GM23338 (cell line): ENCODE measurements at regions not wholly inside any gene's neighbourhood (a gene's known extent, or its start where the extent isn't known, plus 50 kb on each side); places are given as distances from the start of the nearest gene placed in this dataset.

Experiments used
- ATAC-seq: fragments of 200-7000 bp; cut with Tn5 transposase; 3 replicates; pipeline ENCODE4 v1.9.1; 2020
- DNase-seq: peaks from one replicate; pipeline ENCODE4 v3.0.0-alpha.2; 2015; ENCODE audit warnings: low spot score
- H2AFZ ChIP-seq: fragments of 200-600 bp; sonication (generic); 2 replicates; pipeline ENCODE4 v1.8.0; 2016; ENCODE audit warnings: antibody characterized with exemption, mild to moderate bottlenecking, moderate library complexity
- H3F3A ChIP-seq: fragments of 200-600 bp; sonication (generic); replicated peaks from 2 replicates; pipeline ENCODE4 v1.8.0; 2017; ENCODE audit warnings: antibody characterized with exemption, mixed run types, low read depth
- H3K27ac ChIP-seq: fragments of 200-600 bp; sonication (generic); 2 replicates; pipeline ENCODE4 v1.6.1; 2016; ENCODE audit warnings: low read depth
- H3K27me3 ChIP-seq: fragments of 200-600 bp; sonication (generic); 2 replicates; pipeline ENCODE4 v1.8.0; 2016; ENCODE audit warnings: mild to moderate bottlenecking, mixed run types, moderate library complexity; ENCODE audit not compliant: insufficient read depth
- H3K36me3 ChIP-seq: fragments of 200-600 bp; sonication (generic); 2 replicates; pipeline ENCODE4 v1.8.0; 2016; ENCODE audit warnings: mild to moderate bottlenecking; ENCODE audit not compliant: insufficient read depth
- H3K4me1 ChIP-seq: fragments of 200-600 bp; sonication (generic); 2 replicates; pipeline ENCODE4 v1.8.0; 2016; ENCODE audit warnings: mild to moderate bottlenecking, moderate library complexity; ENCODE audit not compliant: insufficient read depth
- H3K4me2 ChIP-seq: fragments of 200-600 bp; sonication (generic); 2 replicates; pipeline ENCODE4 v1.7.1; 2017; ENCODE audit warnings: mixed run types
- H3K4me3 ChIP-seq: fragments of 200-600 bp; sonication (generic); 2 replicates; pipeline ENCODE4 v1.6.1; 2016; ENCODE audit warnings: mixed run types
- H3K79me2 ChIP-seq: fragments of 200-600 bp; sonication (generic); replicated peaks from 2 replicates; pipeline ENCODE4 v1.8.0; 2017; ENCODE audit warnings: mild to moderate bottlenecking; ENCODE audit not compliant: insufficient read depth
- H3K9me2 ChIP-seq: fragments of 200-600 bp; sonication (generic); 2 replicates; pipeline ENCODE4 v1.8.0; 2017; ENCODE audit not compliant: insufficient read depth
- H4K20me1 ChIP-seq: fragments of 200-600 bp; sonication (generic); replicated peaks from 2 replicates; pipeline ENCODE4 v1.8.0; 2017; ENCODE audit warnings: mild to moderate bottlenecking; ENCODE audit not compliant: insufficient read depth
- H3K27ac Mint-ChIP-seq: 2 replicates; pipeline ENCODE4 v1.8.0; 2020; ENCODE audit warnings: inconsistent platforms, mild to moderate bottlenecking, moderate library complexity, mixed read lengths
- H3K27me3 Mint-ChIP-seq: 3 replicates; pipeline ENCODE4 v1.8.0; 2022; ENCODE audit warnings: low read depth, mild to moderate bottlenecking, moderate library complexity, mixed read lengths, inconsistent platforms; ENCODE audit not compliant: insufficient read depth, poor library complexity
- H3K36me3 Mint-ChIP-seq: 3 replicates; pipeline ENCODE4 v1.8.0; 2021; ENCODE audit warnings: low read depth, mild to moderate bottlenecking, inconsistent platforms, moderate library complexity, mixed read lengths
- H3K4me1 Mint-ChIP-seq: 3 replicates; pipeline ENCODE4 v1.8.0; 2020; ENCODE audit warnings: mild to moderate bottlenecking, inconsistent platforms, mixed read lengths
- H3K4me3 Mint-ChIP-seq: 3 replicates; pipeline ENCODE4 v1.8.0; 2021; ENCODE audit warnings: moderate library complexity, mild to moderate bottlenecking, inconsistent platforms, mixed read lengths
- H3K9me3 Mint-ChIP-seq: 3 replicates; pipeline ENCODE4 v1.8.0; 2020; ENCODE audit warnings: moderate library complexity, mild to moderate bottlenecking, inconsistent platforms, mixed read lengths
- CREB1 ChIP-seq: fragments of 250-450 bp; sonication (Bioruptor Pico); IDR thresholded peaks from 2 replicates; pipeline ENCODE4 v1.5.0; 2020; ENCODE audit warnings: low read depth, mild to moderate bottlenecking, moderate library complexity
- CTCF ChIP-seq, 2 experiments: fragments of 200-600 bp in 1 of 2; sonication (generic) in 1 of 2; conservative IDR thresholded peaks; 2 replicates each; pipeline versions ENCODE4 v1.5.1 to v1.6.1; 2016 to 2017; ENCODE audit warnings: antibody characterized with exemption in 2 of 2, low read depth in 2 of 2, mild to moderate bottlenecking in 2 of 2, moderate library complexity in 1 of 2
- EZH2 ChIP-seq: fragments of 200-600 bp; sonication (generic); IDR thresholded peaks from one replicate; pipeline ENCODE4 v1.8.0; 2017; ENCODE audit warnings: antibody characterized with exemption, mild to moderate bottlenecking, low read depth; ENCODE audit not compliant: unreplicated experiment
- EZH2phosphoT487 ChIP-seq: fragments of 200-600 bp; sonication (generic); IDR thresholded peaks from one replicate; pipeline ENCODE4 v1.8.1; 2018; ENCODE audit warnings: antibody characterized with exemption; ENCODE audit not compliant: unreplicated experiment
- JUNB ChIP-seq: IDR thresholded peaks from one replicate; pipeline ENCODE4 v1.6.1; 2016; ENCODE audit warnings: antibody characterized with exemption; ENCODE audit not compliant: unreplicated experiment
- NANOG ChIP-seq: IDR thresholded peaks from 2 replicates; pipeline ENCODE4 v1.6.1; 2016; ENCODE audit warnings: antibody characterized with exemption, borderline replicate concordance
- POLR2AphosphoS5 ChIP-seq: IDR thresholded peaks from 2 replicates; pipeline ENCODE4 v1.6.1; 2016; ENCODE audit warnings: antibody characterized with exemption, low read depth
- STAT1 ChIP-seq: IDR thresholded peaks from one replicate; pipeline ENCODE4 v1.6.1; 2016; ENCODE audit warnings: antibody characterized with exemption; ENCODE audit not compliant: unreplicated experiment
- ZNF114 ChIP-seq: fragments of 250-450 bp; sonication (Bioruptor Pico); IDR thresholded peaks from 2 replicates; pipeline ENCODE4 v1.5.0; 2020; ENCODE audit warnings: mild to moderate bottlenecking, moderate library complexity
- ZNF331 ChIP-seq: fragments of 250-450 bp; sonication (Bioruptor Pico); IDR thresholded peaks from 2 replicates; pipeline ENCODE4 v1.5.0; 2020; ENCODE audit warnings: low read depth, mild to moderate bottlenecking, moderate library complexity
- ZNF462 ChIP-seq: fragments of 250-450 bp; sonication (Bioruptor Pico); IDR thresholded peaks from 2 replicates; pipeline ENCODE4 v1.5.0; 2020; ENCODE audit warnings: mild to moderate bottlenecking, moderate library complexity

- Histone ChIP-seq H2AFZ (no peak overlapping the region), H3K27me3 (no peaks in the 10 kb centered on the region), H3K27ac (no peak overlapping the region), H3K36me3 (no peaks in the 10 kb centered on the region; the same call in 1 of the 2 replicates), H3K9me2 (no peaks in the 10 kb centered on the region), H3K4me3 (no peak overlapping the region), H3F3A (no peaks in the 10 kb centered on the region), H3K79me2 (no peaks in the 10 kb centered on the region), H3K4me1 (no peaks in the 10 kb centered on the region), H3K4me2 (no peak overlapping the region), H4K20me1 (no peaks in the 10 kb centered on the region)
- Mint-ChIP-seq H3K36me3 (peaks cover 4% of the 10 kb centered on the region; the same call in 2 of the 3 replicates), H3K27me3 (peaks cover 9% of the 10 kb centered on the region), H3K4me1 (no peaks in the 10 kb centered on the region), H3K27ac (no peak overlapping the region), H3K4me3 (no peak overlapping the region), H3K9me3 (peaks cover 8% of the 10 kb centered on the region)
- no peak for TF ChIP-seq POLR2AphosphoS5
- no peak for TF ChIP-seq EZH2phosphoT487
- TF ChIP-seq ZNF114 (CRISPR knock-in tag) = no peak
- no peak for TF ChIP-seq STAT1
- no peak for TF ChIP-seq JUNB
- no peak for DNase-seq
- ATAC-seq = no peak
Observed at GRCh38 chr22:44585559-44586350, 87.7 kb upstream of the RTL6 start.

- no peak overlapping the region for H2AFZ ChIP-seq
- H3K27ac Mint-ChIP-seq = no peak overlapping the region
- H3K9me3 Mint-ChIP-seq = peaks cover 2% of the 10 kb centered on the region
- TF ChIP-seq STAT1 (no peak), JUNB (no peak), POLR2AphosphoS5 (no peak), CTCF (conservative IDR thresholded peaks at IDR 0.05; ENCODE audit: low read depth in 2 of 2) (no peak), ZNF331 (CRISPR knock-in tag) (no peak), CREB1 (CRISPR knock-in tag) (no peak), NANOG (no peak), ZNF462 (CRISPR knock-in tag) (no peak), ZNF114 (CRISPR knock-in tag) (no peak), EZH2phosphoT487 (no peak), EZH2 (no peak)
Observed at GRCh38 chr22:44584256-44584902, 86.3 kb upstream of the RTL6 start.

More at GRCh38 chr22:44584256-44584902, 86.3 kb upstream of the RTL6 start:
- DNase-seq = no peak
- Histone ChIP-seq H3K27me3 (no peaks in the 10 kb centered on the region), H3K27ac (no peak overlapping the region), H4K20me1 (no peaks in the 10 kb centered on the region), H3F3A (no peaks in the 10 kb centered on the region), H3K4me2 (no peak overlapping the region), H3K9me2 (no peaks in the 10 kb centered on the region), H3K36me3 (no peaks in the 10 kb centered on the region; the same call in 1 of the 2 replicates), H3K79me2 (no peaks in the 10 kb centered on the region), H3K4me1 (no peaks in the 10 kb centered on the region), H3K4me3 (no peak overlapping the region)
- H3K27me3 Mint-ChIP-seq = peaks cover 9% of the 10 kb centered on the region
- no peaks in the 10 kb centered on the region for H3K4me1 Mint-ChIP-seq
- H3K36me3 Mint-ChIP-seq = peaks cover 2% of the 10 kb centered on the region; the same call in 2 of the 3 replicates
- no peak for ATAC-seq
- H3K4me3 Mint-ChIP-seq = no peak overlapping the region
